LNCAP (cell line): ENCODE measurements at regions not wholly inside any gene's neighbourhood (a gene's known extent, or its start where the extent isn't known, plus 50 kb on each side); places are given as distances from the start of the nearest gene placed in this dataset.

Source experiments
- CTCF ChIP-seq: fragments of 450-650 bp; IDR thresholded peaks from 2 replicates; pipeline ENCODE4 v1.5.1; 2017; ENCODE audit warnings: mild to moderate bottlenecking

- no peak for TF ChIP-seq CTCF
Measured at GRCh38 chr1:195501118-195501517, 1107.1 kb downstream of the KCNT2 start.

GRCh38 chr1:195495720-195496635 is 1112.3 kb downstream of the KCNT2 start:
- TF ChIP-seq CTCF: no peak

GRCh38 chr1:195482137-195482536 is 1126.1 kb downstream of the KCNT2 start:
- TF ChIP-seq CTCF: no peak

- no peak for TF ChIP-seq CTCF
Measured at GRCh38 chr1:195481293-195481692, 1126.9 kb downstream of the KCNT2 start.

- no peak for TF ChIP-seq CTCF
Measured at GRCh38 chr1:195475568-195475967, 1132.7 kb downstream of the KCNT2 start.

GRCh38 chr1:195472291-195472690 is 1135.9 kb downstream of the KCNT2 start:
- TF ChIP-seq CTCF: no peak

GRCh38 chr1:195466639-195467038 is 1141.6 kb downstream of the KCNT2 start:
- no peak for TF ChIP-seq CTCF
